ENCODE measurements at regions not wholly inside any gene's neighbourhood (a gene's known extent, or its start where the extent isn't known, plus 50 kb on each side); places are given as distances from the start of the nearest gene placed in this dataset.
"Not testable (repeated sequence)": the region's sequence is repeated elsewhere in the genome, so short reads cannot be mapped to it uniquely, and the experiment has no call there.

- no peak for DNase-seq
These were observed 487.0 kb upstream of the FANCL start for GRCh38 chr2:58727981-58728656.

GRCh38 chr2:58721912-58722591 lies 480.9 kb upstream of the FANCL start:
- DNase-seq, result no peak

- DNase-seq, result no peak
These were observed 479.9 kb upstream of the FANCL start for GRCh38 chr2:58720770-58721697.

GRCh38 chr2:58720033-58720769 lies 479.1 kb upstream of the FANCL start:
- DNase-seq, result no peak

GRCh38 chr2:58715344-58715743 lies 474.2 kb upstream of the FANCL start:
- DNase-seq, result no peak

GRCh38 chr2:58714238-58714637 lies 473.1 kb upstream of the FANCL start:
- no peak for DNase-seq

- no peak for DNase-seq
These were observed 469.7 kb upstream of the FANCL start for GRCh38 chr2:58710795-58711279.

- no peak for DNase-seq
These were observed 468.7 kb upstream of the FANCL start for GRCh38 chr2:58709687-58710354.

GRCh38 chr2:58709274-58709673 lies 468.1 kb upstream of the FANCL start:
- no peak for DNase-seq

- DNase-seq, result no peak
These were observed 467.4 kb upstream of the FANCL start for GRCh38 chr2:58708565-58708964.

- DNase-seq, result no peak
These were observed 461.3 kb upstream of the FANCL start for GRCh38 chr2:58702302-58702885.

GRCh38 chr2:58701688-58702301 lies 460.7 kb upstream of the FANCL start:
- DNase-seq, result no peak

GRCh38 chr2:58700591-58700990 lies 459.5 kb upstream of the FANCL start:
- DNase-seq, result no peak

GRCh38 chr2:58699411-58699810 lies 458.3 kb upstream of the FANCL start:
- no peak for DNase-seq

- DNase-seq, result no peak
These were observed 457.5 kb upstream of the FANCL start for GRCh38 chr2:58698620-58699019.

- DNase-seq, result not testable (repeated sequence)
These were observed 453.0 kb upstream of the FANCL start for GRCh38 chr2:58694114-58694513.

GRCh38 chr2:58691041-58691440 lies 449.9 kb upstream of the FANCL start:
- not testable (repeated sequence) for DNase-seq

- DNase-seq, result no peak
These were observed 447.7 kb upstream of the FANCL start for GRCh38 chr2:58688813-58689212.

- no peak for DNase-seq
These were observed 445.7 kb upstream of the FANCL start for GRCh38 chr2:58686776-58687175.

- no peak for DNase-seq
These were observed 439.7 kb upstream of the FANCL start for GRCh38 chr2:58680755-58681310.

GRCh38 chr2:58677748-58678147 lies 436.6 kb upstream of the FANCL start:
- no peak for DNase-seq
